ENCODE measurements at regions not wholly inside any gene's neighbourhood (a gene's known extent, or its start where the extent isn't known, plus 50 kb on each side); places are given as distances from the start of the nearest gene placed in this dataset.

DNA sequence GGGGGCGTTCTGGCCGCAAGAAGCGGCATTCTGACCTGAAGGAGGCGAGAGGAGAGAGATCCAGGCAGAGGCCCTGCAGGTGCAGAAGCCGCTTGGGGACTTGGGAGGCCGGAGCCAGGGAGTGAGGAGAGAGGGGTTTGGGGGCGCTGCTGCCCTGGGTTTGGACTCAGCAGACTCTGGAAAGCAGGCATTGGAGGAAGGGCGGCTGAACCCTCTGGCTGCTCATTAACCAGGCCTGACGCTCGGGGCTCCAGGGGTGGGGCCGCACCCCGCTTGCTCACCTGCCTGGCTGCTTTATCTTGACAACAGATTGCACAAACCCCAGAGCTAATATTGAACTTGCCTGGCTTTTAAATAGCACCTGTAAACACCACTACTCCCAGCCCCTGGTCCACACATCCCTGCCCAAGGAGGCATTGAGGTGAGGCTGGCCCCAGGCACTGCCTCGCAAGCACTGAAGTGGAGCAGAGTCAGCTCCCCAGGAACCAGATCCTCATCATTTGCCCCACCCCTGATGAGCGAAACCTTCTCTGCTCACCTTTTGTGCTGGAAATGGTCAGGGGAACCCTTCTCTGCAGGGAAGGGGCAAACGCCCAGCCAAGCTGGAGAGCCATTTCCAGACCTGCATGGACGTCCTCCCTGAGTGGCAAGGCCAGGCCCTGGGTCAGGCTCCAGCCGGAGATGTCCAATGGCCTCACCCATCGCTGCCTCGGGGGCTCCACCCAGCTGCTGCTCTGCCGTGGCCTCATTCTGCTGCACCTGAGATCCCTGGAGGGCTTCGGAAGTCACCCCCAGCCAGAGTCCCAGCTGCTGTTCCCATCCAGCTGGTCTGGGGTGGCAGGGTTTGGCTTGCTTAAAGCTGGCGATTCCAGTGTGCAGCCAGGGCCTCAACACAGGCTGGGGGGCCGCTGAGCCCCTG lies 190.2 kb upstream of the GSE1 start (continued):
- TF ChIP-seq ELF3 (CRISPR knock-in tag; IDR thresholded peaks at IDR 0.05): peak; percentile 80
- no peak for TF ChIP-seq ZNF850 (CRISPR knock-in tag; conservative IDR thresholded peaks at IDR 0.05)
- TF ChIP-seq HNRNPUL1 (IDR thresholded peaks at IDR 0.05; ENCODE audit: low read depth, low read length): no peak; the same call in 1 of the 2 replicates
- no peak; the same call in 1 of the 2 replicates for TF ChIP-seq ZNF274 (CRISPR knock-in tag; IDR thresholded peaks at IDR 0.05)
- TF ChIP-seq, protein P1, sequence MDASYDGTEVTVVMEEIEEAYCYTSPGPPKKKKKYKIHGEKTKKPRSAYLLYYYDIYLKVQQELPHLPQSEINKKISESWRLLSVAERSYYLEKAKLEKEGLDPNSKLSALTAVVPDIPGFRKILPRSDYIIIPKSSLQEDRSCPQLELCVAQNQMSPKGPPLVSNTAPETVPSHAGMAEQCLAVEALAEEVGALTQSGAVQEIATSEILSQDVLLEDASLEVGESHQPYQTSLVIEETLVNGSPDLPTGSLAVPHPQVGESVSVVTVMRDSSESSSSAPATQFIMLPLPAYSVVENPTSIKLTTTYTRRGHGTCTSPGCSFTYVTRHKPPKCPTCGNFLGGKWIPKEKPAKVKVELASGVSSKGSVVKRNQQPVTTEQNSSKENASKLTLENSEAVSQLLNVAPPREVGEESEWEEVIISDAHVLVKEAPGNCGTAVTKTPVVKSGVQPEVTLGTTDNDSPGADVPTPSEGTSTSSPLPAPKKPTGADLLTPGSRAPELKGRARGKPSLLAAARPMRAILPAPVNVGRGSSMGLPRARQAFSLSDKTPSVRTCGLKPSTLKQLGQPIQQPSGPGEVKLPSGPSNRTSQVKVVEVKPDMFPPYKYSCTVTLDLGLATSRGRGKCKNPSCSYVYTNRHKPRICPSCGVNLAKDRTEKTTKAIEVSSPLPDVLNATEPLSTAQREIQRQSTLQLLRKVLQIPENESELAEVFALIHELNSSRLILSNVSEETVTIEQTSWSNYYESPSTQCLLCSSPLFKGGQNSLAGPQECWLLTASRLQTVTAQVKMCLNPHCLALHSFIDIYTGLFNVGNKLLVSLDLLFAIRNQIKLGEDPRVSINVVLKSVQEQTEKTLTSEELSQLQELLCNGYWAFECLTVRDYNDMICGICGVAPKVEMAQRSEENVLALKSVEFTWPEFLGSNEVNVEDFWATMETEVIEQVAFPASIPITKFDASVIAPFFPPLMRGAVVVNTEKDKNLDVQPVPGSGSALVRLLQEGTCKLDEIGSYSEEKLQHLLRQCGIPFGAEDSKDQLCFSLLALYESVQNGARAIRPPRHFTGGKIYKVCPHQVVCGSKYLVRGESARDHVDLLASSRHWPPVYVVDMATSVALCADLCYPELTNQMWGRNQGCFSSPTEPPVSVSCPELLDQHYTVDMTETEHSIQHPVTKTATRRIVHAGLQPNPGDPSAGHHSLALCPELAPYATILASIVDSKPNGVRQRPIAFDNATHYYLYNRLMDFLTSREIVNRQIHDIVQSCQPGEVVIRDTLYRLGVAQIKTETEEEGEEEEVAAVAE (CRISPR knock-in tag; IDR thresholded peaks at IDR 0.05; ENCODE audit: borderline replicate concordance): peak; percentile 94
- TF ChIP-seq SPEN (CRISPR knock-in tag; IDR thresholded peaks at IDR 0.05; ENCODE audit: low read depth): peak; percentile 86
- TF ChIP-seq KDM2A (CRISPR knock-in tag; IDR thresholded peaks at IDR 0.05; ENCODE audit: borderline replicate concordance, low read depth): peak; percentile 70; the same call in 1 of the 2 replicates
- TF ChIP-seq SIN3B (IDR thresholded peaks at IDR 0.05; ENCODE audit: low read length): no peak
- peak; percentile 94 for TF ChIP-seq ZNF580 (CRISPR knock-in tag; IDR thresholded peaks at IDR 0.05; ENCODE audit: borderline replicate concordance, low read depth)
- no peak for TF ChIP-seq KIAA2018 (CRISPR knock-in tag; IDR thresholded peaks at IDR 0.05; ENCODE audit: borderline replicate concordance)
- TF ChIP-seq TGIF2 (CRISPR knock-in tag; IDR thresholded peaks at IDR 0.05): peak; percentile 82; the same call in 1 of the 2 replicates
- TF ChIP-seq ZNF556 (CRISPR knock-in tag; IDR thresholded peaks at IDR 0.05; ENCODE audit: borderline replicate concordance): peak; percentile 68; the same call in 1 of the 2 replicates
- no peak for TF ChIP-seq HOXA7 (CRISPR knock-in tag; IDR thresholded peaks at IDR 0.05)
- no peak for TF ChIP-seq ZNF83 (CRISPR knock-in tag; IDR thresholded peaks at IDR 0.05; ENCODE audit: borderline replicate concordance)
- TF ChIP-seq HNRNPL (IDR thresholded peaks at IDR 0.05; ENCODE audit: low read depth, low read length): no peak
- TF ChIP-seq BHLHE40 (IDR thresholded peaks at IDR 0.05; ENCODE audit: low read length): peak; percentile 78
- no peak for TF ChIP-seq ZFP36L2 (CRISPR knock-in tag; IDR thresholded peaks at IDR 0.05)
